ENCODE measurements at regions not wholly inside any gene's neighbourhood (a gene's known extent, or its start where the extent isn't known, plus 50 kb on each side); places are given as distances from the start of the nearest gene placed in this dataset.

- in situ Hi-C loops (cut with HindIII; ENCODE audit: low pct_unique_long_range_greater_than_20kb, low sequenced_read_pairs), result no loop called here
- DNase-seq (ENCODE audit: low read depth), result no peak
Observed at GRCh38 chr4:60241866-60242265, 958.3 kb upstream of the ADGRL3 start.

- in situ Hi-C loops (cut with HindIII; ENCODE audit: low pct_unique_long_range_greater_than_20kb, low sequenced_read_pairs), result no loop called here
- DNase-seq (ENCODE audit: low read depth), result no peak
Observed at GRCh38 chr4:60249784-60250183, 950.3 kb upstream of the ADGRL3 start.

GRCh38 chr4:60250657-60251056 is 949.5 kb upstream of the ADGRL3 start:
- DNase-seq (ENCODE audit: low read depth), result no peak
- in situ Hi-C loops (cut with HindIII; ENCODE audit: low pct_unique_long_range_greater_than_20kb, low sequenced_read_pairs), result no loop called here

- DNase-seq (ENCODE audit: low read depth), result no peak
- in situ Hi-C loops (cut with HindIII; ENCODE audit: low pct_unique_long_range_greater_than_20kb, low sequenced_read_pairs), result no loop called here
Observed at GRCh38 chr4:60259781-60260180, 940.3 kb upstream of the ADGRL3 start.

GRCh38 chr4:60266505-60266904 is 933.6 kb upstream of the ADGRL3 start:
- no peak for DNase-seq (ENCODE audit: low read depth)
- in situ Hi-C loops (cut with HindIII; ENCODE audit: low pct_unique_long_range_greater_than_20kb, low sequenced_read_pairs), result no loop called here

- in situ Hi-C loops (cut with HindIII; ENCODE audit: low pct_unique_long_range_greater_than_20kb, low sequenced_read_pairs), result no loop called here
Observed at GRCh38 chr4:60296386-60296785, 903.7 kb upstream of the ADGRL3 start.

GRCh38 chr4:60313611-60314178 is 886.4 kb upstream of the ADGRL3 start:
- in situ Hi-C loops (cut with HindIII; ENCODE audit: low pct_unique_long_range_greater_than_20kb, low sequenced_read_pairs), result no loop called here

More at GRCh38 chr4:60296386-60296785, 903.7 kb upstream of the ADGRL3 start:
- no peak for DNase-seq (ENCODE audit: low read depth)

GRCh38 chr4:60314416-60314815 is 885.7 kb upstream of the ADGRL3 start:
- no peak for DNase-seq (ENCODE audit: low read depth)
- in situ Hi-C loops (cut with HindIII; ENCODE audit: low pct_unique_long_range_greater_than_20kb, low sequenced_read_pairs), result no loop called here

More at GRCh38 chr4:60313611-60314178, 886.4 kb upstream of the ADGRL3 start:
- DNase-seq (ENCODE audit: low read depth), result no peak

GRCh38 chr4:60315586-60315985 is 884.5 kb upstream of the ADGRL3 start:
- in situ Hi-C loops (cut with HindIII; ENCODE audit: low pct_unique_long_range_greater_than_20kb, low sequenced_read_pairs), result no loop called here
- no peak for DNase-seq (ENCODE audit: low read depth)

GRCh38 chr4:60326735-60327134 is 873.4 kb upstream of the ADGRL3 start:
- DNase-seq (ENCODE audit: low read depth), result no peak
- in situ Hi-C loops (cut with HindIII; ENCODE audit: low pct_unique_long_range_greater_than_20kb, low sequenced_read_pairs), result no loop called here

GRCh38 chr4:60327651-60328050 is 872.5 kb upstream of the ADGRL3 start:
- DNase-seq (ENCODE audit: low read depth), result no peak
- in situ Hi-C loops (cut with HindIII; ENCODE audit: low pct_unique_long_range_greater_than_20kb, low sequenced_read_pairs), result no loop called here

- in situ Hi-C loops (cut with HindIII; ENCODE audit: low pct_unique_long_range_greater_than_20kb, low sequenced_read_pairs), result no loop called here
- no peak for DNase-seq (ENCODE audit: low read depth)
Observed at GRCh38 chr4:60344908-60345307, 855.2 kb upstream of the ADGRL3 start.

GRCh38 chr4:60345392-60345791 is 854.7 kb upstream of the ADGRL3 start:
- in situ Hi-C loops (cut with HindIII; ENCODE audit: low pct_unique_long_range_greater_than_20kb, low sequenced_read_pairs), result no loop called here
- no peak for DNase-seq (ENCODE audit: low read depth)

- DNase-seq (ENCODE audit: low read depth), result no peak
- in situ Hi-C loops (cut with HindIII; ENCODE audit: low pct_unique_long_range_greater_than_20kb, low sequenced_read_pairs), result no loop called here
Observed at GRCh38 chr4:60359746-60360367, 840.3 kb upstream of the ADGRL3 start.

- in situ Hi-C loops (cut with HindIII; ENCODE audit: low pct_unique_long_range_greater_than_20kb, low sequenced_read_pairs), result no loop called here
- DNase-seq (ENCODE audit: low read depth), result no peak
Observed at GRCh38 chr4:60365176-60365575, 835.0 kb upstream of the ADGRL3 start.

- DNase-seq (ENCODE audit: low read depth), result no peak
- in situ Hi-C loops (cut with HindIII; ENCODE audit: low pct_unique_long_range_greater_than_20kb, low sequenced_read_pairs), result no loop called here
Observed at GRCh38 chr4:60366661-60367060, 833.5 kb upstream of the ADGRL3 start.

GRCh38 chr4:60368986-60369385 is 831.1 kb upstream of the ADGRL3 start:
- no peak for DNase-seq (ENCODE audit: low read depth)
- in situ Hi-C loops (cut with HindIII; ENCODE audit: low pct_unique_long_range_greater_than_20kb, low sequenced_read_pairs), result no loop called here

GRCh38 chr4:60378010-60378409 is 822.1 kb upstream of the ADGRL3 start:
- in situ Hi-C loops (cut with HindIII; ENCODE audit: low pct_unique_long_range_greater_than_20kb, low sequenced_read_pairs), result no loop called here
- DNase-seq (ENCODE audit: low read depth), result no peak

- in situ Hi-C loops (cut with HindIII; ENCODE audit: low pct_unique_long_range_greater_than_20kb, low sequenced_read_pairs), result no loop called here
- DNase-seq (ENCODE audit: low read depth), result no peak
Observed at GRCh38 chr4:60384516-60384915, 815.6 kb upstream of the ADGRL3 start.

GRCh38 chr4:60389633-60390032 is 810.5 kb upstream of the ADGRL3 start:
- in situ Hi-C loops (cut with HindIII; ENCODE audit: low pct_unique_long_range_greater_than_20kb, low sequenced_read_pairs), result no loop called here
- DNase-seq (ENCODE audit: low read depth), result no peak

Data from Caki2 (cell line).